HepG2 (cell line): ENCODE measurements at regions not wholly inside any gene's neighbourhood (a gene's known extent, or its start where the extent isn't known, plus 50 kb on each side); places are given as distances from the start of the nearest gene placed in this dataset.

Experiments
- BORCS8-MEF2B ChIP-seq: sonication (generic); formaldehyde crosslinking; IDR thresholded peaks from 2 replicates; pipeline ENCODE4 v1.8.0; 2022; ENCODE audit warnings: mild to moderate bottlenecking, missing genetic modification reagents
- CAMTA2 ChIP-seq: sonication (generic); formaldehyde crosslinking; IDR thresholded peaks from 2 replicates; pipeline ENCODE4 v1.4.0; 2020; ENCODE audit warnings: mild to moderate bottlenecking, missing genetic modification reagents, borderline replicate concordance
- CHD4 ChIP-seq: fragments of 200-600 bp; sonication (generic); IDR thresholded peaks from 2 replicates; pipeline ENCODE4 v1.7.0; 2017; ENCODE audit warnings: mild to moderate bottlenecking, low read length, borderline replicate concordance
- DBP ChIP-seq: sonication (generic); formaldehyde crosslinking; IDR thresholded peaks from 2 replicates; pipeline ENCODE4 v1.4.0; 2020; ENCODE audit warnings: missing genetic modification reagents; ENCODE audit errors: not compliant biosample characterization
- DNMT1 ChIP-seq: sonication (generic); formaldehyde crosslinking; IDR thresholded peaks from 2 replicates; pipeline ENCODE4 v1.5.1; 2020; ENCODE audit warnings: mild to moderate bottlenecking, missing genetic modification reagents
- HNRNPH1 ChIP-seq: fragments of 200-400 bp; formaldehyde crosslinking; optimal IDR thresholded peaks from 2 replicates; pipeline ENCODE3; 2017; ENCODE audit warnings: mild to moderate bottlenecking, low read depth, low read length
- ISL2 ChIP-seq: sonication (generic); formaldehyde crosslinking; IDR thresholded peaks from 2 replicates; pipeline ENCODE4 v1.5.0; 2020; ENCODE audit warnings: missing genetic modification reagents
- MTF1 ChIP-seq: sonication (generic); formaldehyde crosslinking; IDR thresholded peaks from 2 replicates; pipeline ENCODE4 v1.5.0; 2020; ENCODE audit warnings: missing genetic modification reagents
- ZNF251 ChIP-seq: sonication (generic); formaldehyde crosslinking; IDR thresholded peaks from 2 replicates; pipeline ENCODE4 v1.9.0; 2021; ENCODE audit warnings: mild to moderate bottlenecking, missing genetic modification reagents
- ZNF326 ChIP-seq: sonication (generic); formaldehyde crosslinking; IDR thresholded peaks from 2 replicates; pipeline ENCODE4 v1.4.0; 2020; ENCODE audit warnings: missing genetic modification reagents, borderline replicate concordance
- ZNF841 ChIP-seq: sonication (generic); formaldehyde crosslinking; IDR thresholded peaks from 2 replicates; pipeline ENCODE4 v1.8.1; 2023; ENCODE audit warnings: missing genetic modification reagents, borderline replicate concordance
- ZZZ3 ChIP-seq: sonication (generic); formaldehyde crosslinking; IDR thresholded peaks from 2 replicates; pipeline ENCODE4 v1.4.0; 2020; ENCODE audit warnings: missing genetic modification reagents, mild to moderate bottlenecking, borderline replicate concordance
- TF ChIP-seq, protein P1 (sequence below): sonication (generic); formaldehyde crosslinking; IDR thresholded peaks from 2 replicates; pipeline ENCODE4 v1.9.0; 2021; ENCODE audit warnings: missing genetic modification reagents, borderline replicate concordance
- TF ChIP-seq, protein P2 (sequence below): sonication (generic); formaldehyde crosslinking; IDR thresholded peaks from 2 replicates; pipeline ENCODE4 v1.4.0; 2020; ENCODE audit warnings: mild to moderate bottlenecking, missing genetic modification reagents
- TF ChIP-seq, protein P3 (sequence below): sonication (generic); formaldehyde crosslinking; IDR thresholded peaks from 2 replicates; pipeline ENCODE4 v1.5.0; 2020; ENCODE audit warnings: mild to moderate bottlenecking, missing genetic modification reagents, borderline replicate concordance

DNA sequence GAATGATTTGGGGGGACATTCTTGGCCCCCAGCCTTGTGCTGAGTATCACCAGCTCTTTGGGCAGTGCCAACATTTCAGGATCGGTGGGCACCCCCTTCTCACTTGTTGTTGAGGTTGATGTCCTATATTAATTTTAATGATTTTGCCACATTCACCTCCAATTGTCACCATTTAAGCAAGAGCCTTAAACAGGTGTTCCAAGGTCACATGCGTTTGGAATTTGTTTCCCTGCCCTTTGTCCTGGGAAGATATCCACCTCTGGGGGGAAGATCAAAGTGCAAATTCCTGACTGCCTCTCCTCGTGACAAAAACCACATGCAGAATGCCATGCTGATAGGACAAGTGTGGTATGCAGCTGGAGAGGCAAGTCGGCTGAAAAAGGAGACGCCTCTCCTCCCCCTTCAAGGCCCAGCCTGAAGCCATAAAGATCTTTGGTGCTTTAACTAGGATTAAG, 72.5 kb upstream of the ID2 start (continued):
- TF ChIP-seq ZZZ3 (CRISPR knock-in tag) (peak; percentile 56; the same call in 1 of the 2 replicates), ZNF841 (CRISPR knock-in tag) (no peak), ZNF251 (no peak), DBP (CRISPR knock-in tag) (peak; percentile 54), ZNF326 (CRISPR knock-in tag) (no peak), MTF1 (CRISPR knock-in tag) (0 out of 2 replicates have a peak, but pooled peaks have one; percentile 76), CAMTA2 (CRISPR knock-in tag) (no peak), CHD4 (peak; percentile 94; the same call in 1 of the 2 replicates), ISL2 (peak; percentile 94), HNRNPH1 (no peak), DNMT1 (CRISPR knock-in tag) (no peak), BORCS8-MEF2B (CRISPR knock-in tag) (0 out of 2 replicates have a peak, but pooled peaks have one; percentile 52)
- TF ChIP-seq, protein P1, sequence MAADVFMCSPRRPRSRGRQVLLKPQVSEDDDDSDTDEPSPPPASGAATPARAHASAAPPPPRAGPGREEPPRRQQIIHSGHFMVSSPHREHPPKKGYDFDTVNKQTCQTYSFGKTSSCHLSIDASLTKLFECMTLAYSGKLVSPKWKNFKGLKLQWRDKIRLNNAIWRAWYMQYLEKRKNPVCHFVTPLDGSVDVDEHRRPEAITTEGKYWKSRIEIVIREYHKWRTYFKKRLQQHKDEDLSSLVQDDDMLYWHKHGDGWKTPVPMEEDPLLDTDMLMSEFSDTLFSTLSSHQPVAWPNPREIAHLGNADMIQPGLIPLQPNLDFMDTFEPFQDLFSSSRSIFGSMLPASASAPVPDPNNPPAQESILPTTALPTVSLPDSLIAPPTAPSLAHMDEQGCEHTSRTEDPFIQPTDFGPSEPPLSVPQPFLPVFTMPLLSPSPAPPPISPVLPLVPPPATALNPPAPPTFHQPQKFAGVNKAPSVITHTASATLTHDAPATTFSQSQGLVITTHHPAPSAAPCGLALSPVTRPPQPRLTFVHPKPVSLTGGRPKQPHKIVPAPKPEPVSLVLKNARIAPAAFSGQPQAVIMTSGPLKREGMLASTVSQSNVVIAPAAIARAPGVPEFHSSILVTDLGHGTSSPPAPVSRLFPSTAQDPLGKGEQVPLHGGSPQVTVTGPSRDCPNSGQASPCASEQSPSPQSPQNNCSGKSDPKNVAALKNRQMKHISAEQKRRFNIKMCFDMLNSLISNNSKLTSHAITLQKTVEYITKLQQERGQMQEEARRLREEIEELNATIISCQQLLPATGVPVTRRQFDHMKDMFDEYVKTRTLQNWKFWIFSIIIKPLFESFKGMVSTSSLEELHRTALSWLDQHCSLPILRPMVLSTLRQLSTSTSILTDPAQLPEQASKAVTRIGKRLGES: peak; percentile 90; the same call in 1 of the 2 replicates
- TF ChIP-seq, protein P2, sequence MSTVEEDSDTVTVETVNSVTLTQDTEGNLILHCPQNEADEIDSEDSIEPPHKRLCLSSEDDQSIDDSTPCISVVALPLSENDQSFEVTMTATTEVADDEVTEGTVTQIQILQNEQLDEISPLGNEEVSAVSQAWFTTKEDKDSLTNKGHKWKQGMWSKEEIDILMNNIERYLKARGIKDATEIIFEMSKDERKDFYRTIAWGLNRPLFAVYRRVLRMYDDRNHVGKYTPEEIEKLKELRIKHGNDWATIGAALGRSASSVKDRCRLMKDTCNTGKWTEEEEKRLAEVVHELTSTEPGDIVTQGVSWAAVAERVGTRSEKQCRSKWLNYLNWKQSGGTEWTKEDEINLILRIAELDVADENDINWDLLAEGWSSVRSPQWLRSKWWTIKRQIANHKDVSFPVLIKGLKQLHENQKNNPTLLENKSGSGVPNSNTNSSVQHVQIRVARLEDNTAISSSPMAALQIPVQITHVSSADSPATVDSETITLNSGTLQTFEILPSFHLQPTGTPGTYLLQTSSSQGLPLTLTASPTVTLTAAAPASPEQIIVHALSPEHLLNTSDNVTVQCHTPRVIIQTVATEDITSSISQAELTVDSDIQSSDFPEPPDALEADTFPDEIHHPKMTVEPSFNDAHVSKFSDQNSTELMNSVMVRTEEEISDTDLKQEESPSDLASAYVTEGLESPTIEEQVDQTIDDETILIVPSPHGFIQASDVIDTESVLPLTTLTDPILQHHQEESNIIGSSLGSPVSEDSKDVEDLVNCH: no peak
- TF ChIP-seq, protein P3, sequence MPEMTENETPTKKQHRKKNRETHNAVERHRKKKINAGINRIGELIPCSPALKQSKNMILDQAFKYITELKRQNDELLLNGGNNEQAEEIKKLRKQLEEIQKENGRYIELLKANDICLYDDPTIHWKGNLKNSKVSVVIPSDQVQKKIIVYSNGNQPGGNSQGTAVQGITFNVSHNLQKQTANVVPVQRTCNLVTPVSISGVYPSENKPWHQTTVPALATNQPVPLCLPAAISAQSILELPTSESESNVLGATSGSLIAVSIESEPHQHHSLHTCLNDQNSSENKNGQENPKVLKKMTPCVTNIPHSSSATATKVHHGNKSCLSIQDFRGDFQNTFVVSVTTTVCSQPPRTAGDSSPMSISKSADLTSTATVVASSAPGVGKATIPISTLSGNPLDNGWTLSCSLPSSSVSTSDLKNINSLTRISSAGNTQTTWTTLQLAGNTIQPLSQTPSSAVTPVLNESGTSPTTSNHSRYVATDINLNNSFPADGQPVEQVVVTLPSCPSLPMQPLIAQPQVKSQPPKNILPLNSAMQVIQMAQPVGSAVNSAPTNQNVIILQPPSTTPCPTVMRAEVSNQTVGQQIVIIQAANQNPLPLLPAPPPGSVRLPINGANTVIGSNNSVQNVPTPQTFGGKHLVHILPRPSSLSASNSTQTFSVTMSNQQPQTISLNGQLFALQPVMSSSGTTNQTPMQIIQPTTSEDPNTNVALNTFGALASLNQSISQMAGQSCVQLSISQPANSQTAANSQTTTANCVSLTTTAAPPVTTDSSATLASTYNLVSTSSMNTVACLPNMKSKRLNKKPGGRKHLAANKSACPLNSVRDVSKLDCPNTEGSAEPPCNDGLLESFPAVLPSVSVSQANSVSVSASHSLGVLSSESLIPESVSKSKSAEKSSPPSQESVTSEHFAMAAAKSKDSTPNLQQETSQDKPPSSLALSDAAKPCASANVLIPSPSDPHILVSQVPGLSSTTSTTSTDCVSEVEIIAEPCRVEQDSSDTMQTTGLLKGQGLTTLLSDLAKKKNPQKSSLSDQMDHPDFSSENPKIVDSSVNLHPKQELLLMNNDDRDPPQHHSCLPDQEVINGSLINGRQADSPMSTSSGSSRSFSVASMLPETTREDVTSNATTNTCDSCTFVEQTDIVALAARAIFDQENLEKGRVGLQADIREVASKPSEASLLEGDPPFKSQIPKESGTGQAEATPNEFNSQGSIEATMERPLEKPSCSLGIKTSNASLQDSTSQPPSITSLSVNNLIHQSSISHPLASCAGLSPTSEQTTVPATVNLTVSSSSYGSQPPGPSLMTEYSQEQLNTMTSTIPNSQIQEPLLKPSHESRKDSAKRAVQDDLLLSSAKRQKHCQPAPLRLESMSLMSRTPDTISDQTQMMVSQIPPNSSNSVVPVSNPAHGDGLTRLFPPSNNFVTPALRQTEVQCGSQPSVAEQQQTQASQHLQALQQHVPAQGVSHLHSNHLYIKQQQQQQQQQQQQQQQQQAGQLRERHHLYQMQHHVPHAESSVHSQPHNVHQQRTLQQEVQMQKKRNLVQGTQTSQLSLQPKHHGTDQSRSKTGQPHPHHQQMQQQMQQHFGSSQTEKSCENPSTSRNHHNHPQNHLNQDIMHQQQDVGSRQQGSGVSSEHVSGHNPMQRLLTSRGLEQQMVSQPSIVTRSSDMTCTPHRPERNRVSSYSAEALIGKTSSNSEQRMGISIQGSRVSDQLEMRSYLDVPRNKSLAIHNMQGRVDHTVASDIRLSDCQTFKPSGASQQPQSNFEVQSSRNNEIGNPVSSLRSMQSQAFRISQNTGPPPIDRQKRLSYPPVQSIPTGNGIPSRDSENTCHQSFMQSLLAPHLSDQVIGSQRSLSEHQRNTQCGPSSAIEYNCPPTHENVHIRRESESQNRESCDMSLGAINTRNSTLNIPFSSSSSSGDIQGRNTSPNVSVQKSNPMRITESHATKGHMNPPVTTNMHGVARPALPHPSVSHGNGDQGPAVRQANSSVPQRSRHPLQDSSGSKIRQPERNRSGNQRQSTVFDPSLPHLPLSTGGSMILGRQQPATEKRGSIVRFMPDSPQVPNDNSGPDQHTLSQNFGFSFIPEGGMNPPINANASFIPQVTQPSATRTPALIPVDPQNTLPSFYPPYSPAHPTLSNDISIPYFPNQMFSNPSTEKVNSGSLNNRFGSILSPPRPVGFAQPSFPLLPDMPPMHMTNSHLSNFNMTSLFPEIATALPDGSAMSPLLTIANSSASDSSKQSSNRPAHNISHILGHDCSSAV (CRISPR knock-in tag): no peak
